ENCODE measurements at regions not wholly inside any gene's neighbourhood (a gene's known extent, or its start where the extent isn't known, plus 50 kb on each side); places are given as distances from the start of the nearest gene placed in this dataset.

GRCh38 chr2:104685591-104685990, 168.3 kb upstream of the POU3F3 start:
- WGBS, 4 donors, result 48 to 62% (median 61%) methylated on average over 4 of the region's 4 CpGs
- no peak for TF ChIP-seq POLR2A (IDR thresholded peaks at IDR 0.05)
- H3K4me3 ChIP-seq, result no peak overlapping the region
- H3K27ac ChIP-seq, result no peak overlapping the region
- intact Hi-C loops (cut with DNase I), result no loop called here
- DNase-seq, result no peak
- no peaks in the 10 kb centered on the region for H3K27me3 ChIP-seq
- H3K36me3 ChIP-seq (replicated peaks in 1 of 2), result no peaks in the 10 kb centered on the region
- no peaks in the 10 kb centered on the region for H3K4me1 ChIP-seq (replicated peaks in 1 of 2)
- H3K9me3 ChIP-seq (replicated peaks in 1 of 3), result no peaks in the 10 kb centered on the region

- DNase-seq, result no peak
- Histone ChIP-seq H3K36me3 (replicated peaks in 1 of 2) (no peaks in the 10 kb centered on the region), H3K27me3 (no peaks in the 10 kb centered on the region), H3K4me1 (replicated peaks in 1 of 2) (no peaks in the 10 kb centered on the region), H3K4me3 (no peak overlapping the region), H3K9me3 (replicated peaks in 1 of 3) (no peaks in the 10 kb centered on the region), H3K27ac (no peak overlapping the region)
- WGBS, 4 donors, result 80 to 86% (median 85%) methylated on average over 3 to 9 of the region's 9 CpGs
- intact Hi-C loops (cut with DNase I), result no loop called here
- TF ChIP-seq CTCF (IDR thresholded peaks at IDR 0.05) (no peak), POLR2A (IDR thresholded peaks at IDR 0.05) (no peak)
Measured at GRCh38 chr2:104687147-104687546, 166.8 kb upstream of the POU3F3 start.

- no peaks in the 10 kb centered on the region for H3K4me1 ChIP-seq (replicated peaks in 1 of 2)
- no peak for DNase-seq
- H3K36me3 ChIP-seq (replicated peaks in 1 of 2), result no peaks in the 10 kb centered on the region
- WGBS, 4 donors, result 54 to 66% (median 59%) methylated on average over 7 of the region's 7 CpGs
- H3K4me3 ChIP-seq, result no peak overlapping the region
- intact Hi-C loops (cut with DNase I), result no loop called here
- H3K27me3 ChIP-seq, result no peaks in the 10 kb centered on the region
- no peak overlapping the region for H3K27ac ChIP-seq
- TF ChIP-seq POLR2A (IDR thresholded peaks at IDR 0.05) (no peak), CTCF (IDR thresholded peaks at IDR 0.05) (no peak)
- no peaks in the 10 kb centered on the region for H3K9me3 ChIP-seq (replicated peaks in 1 of 3)
Measured at GRCh38 chr2:104690255-104690984, 163.5 kb upstream of the POU3F3 start.

- intact Hi-C loops (cut with DNase I), result no loop called here
- Histone ChIP-seq H3K36me3 (replicated peaks in 1 of 2) (no peaks in the 10 kb centered on the region), H3K4me1 (replicated peaks in 1 of 2) (no peaks in the 10 kb centered on the region), H3K4me3 (no peak overlapping the region), H3K9me3 (replicated peaks in 1 of 3) (no peaks in the 10 kb centered on the region), H3K27ac (no peak overlapping the region), H3K27me3 (no peaks in the 10 kb centered on the region)
- WGBS, 4 donors, result 62 to 68% (median 65%) methylated on average over 5 of the region's 5 CpGs
- no peak for DNase-seq
- TF ChIP-seq POLR2A (IDR thresholded peaks at IDR 0.05) (no peak), CTCF (IDR thresholded peaks at IDR 0.05) (no peak)
Measured at GRCh38 chr2:104698276-104698675, 155.6 kb upstream of the POU3F3 start.

GRCh38 chr2:104701411-104701911, 152.5 kb upstream of the POU3F3 start:
- H3K27me3 ChIP-seq, result no peaks in the 10 kb centered on the region
- no peaks in the 10 kb centered on the region for H3K36me3 ChIP-seq (replicated peaks in 1 of 2)
- H3K27ac ChIP-seq, result no peak overlapping the region
- TF ChIP-seq POLR2A (IDR thresholded peaks at IDR 0.05) (no peak), CTCF (IDR thresholded peaks at IDR 0.05) (no peak)
- 68 to 79% (median 77%) methylated on average over 19 of the region's 19 CpGs for WGBS, 4 donors
- no peak for DNase-seq
- H3K4me1 ChIP-seq (replicated peaks in 1 of 2), result no peaks in the 10 kb centered on the region
- intact Hi-C loops (cut with DNase I), result no loop called here
- no peak overlapping the region for H3K4me3 ChIP-seq
- H3K9me3 ChIP-seq (replicated peaks in 1 of 3), result no peaks in the 10 kb centered on the region
